CD8-positive, alpha-beta memory T cell (primary cell): ENCODE measurements at regions not wholly inside any gene's neighbourhood (a gene's known extent, or its start where the extent isn't known, plus 50 kb on each side); places are given as distances from the start of the nearest gene placed in this dataset.
A peak's percentile ranks its signal among the peaks of the same experiment; 100 is the strongest.

Experiments
- CTCF ChIA-PET: fragments of 350-600 bp; sonication (Branson Sonifier 250); formaldehyde crosslinking; loops from one replicate; lab custom pipeline; 2021; ENCODE audit warnings: antibody characterized with exemption; lab: Charles Lee
- POLR2A ChIA-PET: fragments of 350-600 bp; sonication (Branson Sonifier 250); formaldehyde crosslinking; loops from one replicate; lab custom pipeline; 2021; ENCODE audit warnings: antibody characterized with exemption; lab: Charles Lee
- DNase-seq, 5 donors: peaks; one replicate each; pipeline versions ENCODE4 v3.0.0 to v3.0.0-alpha.2; 2020 to 2022; ENCODE audit warnings: mixed read lengths in 1 of 5
- H3K27ac ChIP-seq: one replicate; pipeline ENCODE4 v1.7.0; 2013; ENCODE audit warnings: low read depth, mild to moderate bottlenecking, low read length, moderate library complexity
- H3K27me3 ChIP-seq: 2 replicates; pipeline ENCODE4 v1.7.0; 2013; ENCODE audit warnings: low read length, mild to moderate bottlenecking; ENCODE audit not compliant: insufficient read depth, poor library complexity, severe bottlenecking
- H3K36me3 ChIP-seq: 2 replicates; pipeline ENCODE4 v1.7.0; 2013; ENCODE audit warnings: mild to moderate bottlenecking, low read length, moderate library complexity; ENCODE audit not compliant: insufficient read depth
- H3K4me1 ChIP-seq: 2 replicates; pipeline ENCODE4 v1.7.0; 2013; ENCODE audit warnings: mild to moderate bottlenecking, low read length, moderate library complexity; ENCODE audit not compliant: insufficient read depth
- H3K4me3 ChIP-seq: 2 replicates; pipeline ENCODE4 v1.7.0; 2013; ENCODE audit warnings: mild to moderate bottlenecking, low read length
- H3K9me3 ChIP-seq: 2 replicates; pipeline ENCODE4 v1.7.0; 2013; ENCODE audit warnings: mild to moderate bottlenecking, low read length
- H3K27ac Mint-ChIP-seq, 8 donors: one replicate each; pipeline ENCODE4 v1.8.0; 2020 to 2021; ENCODE audit warnings: mixed read lengths in 8 of 8, mild to moderate bottlenecking in 6 of 8, inconsistent platforms in 3 of 8, moderate library complexity in 3 of 8
- H3K27me3 Mint-ChIP-seq, 2 donors: one replicate each; pipeline ENCODE4 v1.8.0; 2020 to 2021; ENCODE audit warnings: mixed read lengths in 2 of 2, mild to moderate bottlenecking in 1 of 2, moderate library complexity in 1 of 2
- H3K36me3 Mint-ChIP-seq, 3 donors: one replicate each; pipeline ENCODE4 v1.8.0; 2020 to 2021; ENCODE audit warnings: mixed read lengths in 3 of 3, inconsistent platforms in 1 of 3, mild to moderate bottlenecking in 1 of 3
- H3K4me1 Mint-ChIP-seq, 3 donors: one replicate each; pipeline ENCODE4 v1.8.0; 2020 to 2021; ENCODE audit warnings: mixed read lengths in 3 of 3, inconsistent platforms in 1 of 3, mild to moderate bottlenecking in 1 of 3
- H3K4me3 Mint-ChIP-seq, 7 donors: one replicate each; pipeline ENCODE4 v1.8.0; 2020 to 2021; ENCODE audit warnings: mixed read lengths in 7 of 7, mild to moderate bottlenecking in 6 of 7, moderate library complexity in 4 of 7, inconsistent platforms in 2 of 7
- H3K9me3 Mint-ChIP-seq, 5 donors: one replicate each; pipeline ENCODE4 v1.8.0; 2020 to 2022; ENCODE audit warnings: mixed read lengths in 5 of 5, mild to moderate bottlenecking in 3 of 5, moderate library complexity in 2 of 5, inconsistent platforms in 1 of 5

GRCh38 chr5:145441228-145441627 lies 393.9 kb downstream of the PRELID2 start:
- ChIA-PET CTCF (no interaction called here), POLR2A (no interaction called here)
- H3K4me1 Mint-ChIP-seq, result no peaks in the 10 kb centered on the region
- H3K27me3 ChIP-seq, result no peaks in the 10 kb centered on the region
- H3K4me3 Mint-ChIP-seq, result no peak overlapping the region
- no peaks in the 10 kb centered on the region for H3K27me3 Mint-ChIP-seq
- peaks cover 8 to 15% (median 14%) of the 10 kb centered on the region in 5 donors for H3K9me3 Mint-ChIP-seq
- no peaks in the 10 kb centered on the region for H3K9me3 ChIP-seq
- no peak overlapping the region for H3K27ac Mint-ChIP-seq
- no peaks in the 10 kb centered on the region for H3K36me3 ChIP-seq
- H3K4me1 ChIP-seq, result no peaks in the 10 kb centered on the region
- H3K4me3 ChIP-seq, result no peak overlapping the region
- no peak overlapping the region for H3K27ac ChIP-seq
- H3K36me3 Mint-ChIP-seq, result no peaks in the 10 kb centered on the region
- DNase-seq, result no peak

GRCh38 chr5:145437627-145438026 lies 397.5 kb downstream of the PRELID2 start:
- POLR2A ChIA-PET, result no interaction called here
- Mint-ChIP-seq H3K36me3 (no peaks in the 10 kb centered on the region), H3K27ac (no peak overlapping the region)

DNA sequence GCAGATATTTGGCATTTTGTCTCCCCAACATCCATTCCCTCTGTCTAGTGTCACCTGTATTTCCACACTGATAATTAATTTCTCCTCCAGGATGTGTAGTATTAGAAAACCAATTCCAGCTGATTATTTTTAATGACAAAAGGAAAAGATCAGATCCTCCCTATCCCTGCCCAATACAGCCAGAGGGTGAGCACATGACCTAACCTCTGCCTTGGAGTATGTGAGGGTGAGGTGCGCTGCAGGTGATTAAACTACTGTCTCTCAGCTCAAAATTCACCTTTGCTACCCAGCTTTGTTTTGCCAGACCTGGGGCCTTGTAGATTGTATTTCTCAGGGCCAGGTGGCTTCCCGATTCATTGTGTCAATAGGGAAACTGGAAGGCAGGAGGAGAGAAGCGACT lies 402.1 kb downstream of the PRELID2 start:
- no peak for DNase-seq
- ChIA-PET CTCF (no interaction called here), POLR2A (no interaction called here)
- H3K27me3 Mint-ChIP-seq, result no peaks in the 10 kb centered on the region
- no peak overlapping the region for H3K4me3 Mint-ChIP-seq
- H3K9me3 Mint-ChIP-seq, result peaks cover 3 to 15% (median 4%) of the 10 kb centered on the region in 5 donors
- Histone ChIP-seq H3K27me3 (no peaks in the 10 kb centered on the region), H3K27ac (no peak overlapping the region), H3K36me3 (no peaks in the 10 kb centered on the region), H3K4me1 (no peaks in the 10 kb centered on the region), H3K4me3 (no peak overlapping the region), H3K9me3 (no peaks in the 10 kb centered on the region)
- no peak overlapping the region for H3K27ac Mint-ChIP-seq
- no peaks in the 10 kb centered on the region for H3K4me1 Mint-ChIP-seq
- H3K36me3 Mint-ChIP-seq, result no peaks in the 10 kb centered on the region

More at GRCh38 chr5:145437627-145438026, 397.5 kb downstream of the PRELID2 start:
- no peak overlapping the region for H3K4me3 Mint-ChIP-seq
- no peak overlapping the region for H3K4me3 ChIP-seq
- no peaks in the 10 kb centered on the region for H3K4me1 Mint-ChIP-seq
- peaks cover 5 to 20% (median 10%) of the 10 kb centered on the region in 5 donors for H3K9me3 Mint-ChIP-seq
- no peaks in the 10 kb centered on the region for H3K36me3 ChIP-seq
- no peaks in the 10 kb centered on the region for H3K4me1 ChIP-seq
- DNase-seq, result no peak
- H3K9me3 ChIP-seq, result no peaks in the 10 kb centered on the region
- H3K27ac ChIP-seq, result no peak overlapping the region
- CTCF ChIA-PET, result no interaction called here
- no peaks in the 10 kb centered on the region for H3K27me3 ChIP-seq
- H3K27me3 Mint-ChIP-seq, result no peaks in the 10 kb centered on the region

DNA sequence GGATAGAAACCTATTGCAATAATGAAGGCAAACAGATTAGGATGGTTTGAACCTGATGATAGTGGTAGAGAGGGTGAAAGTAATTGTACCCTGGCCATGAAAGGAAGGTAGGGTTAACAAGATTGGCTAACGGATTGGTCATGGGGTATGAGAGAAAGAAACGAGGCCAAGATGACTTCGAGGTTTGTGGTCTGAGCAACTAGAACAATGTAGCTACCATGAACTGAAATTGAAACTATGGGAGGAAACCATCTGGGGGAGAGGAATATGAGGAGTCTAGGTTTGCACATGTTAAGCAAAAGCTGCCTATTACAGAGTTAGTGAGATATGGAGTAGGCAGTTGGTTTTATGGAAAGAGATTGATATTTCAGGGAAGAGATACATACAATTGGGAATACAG lies 406.0 kb downstream of the PRELID2 start:
- DNase-seq, result no peak
- no peaks in the 10 kb centered on the region for H3K27me3 Mint-ChIP-seq
- ChIA-PET CTCF (no interaction called here), POLR2A (no interaction called here)
- H3K4me3 Mint-ChIP-seq, result no peak overlapping the region
- Histone ChIP-seq H3K9me3 (no peaks in the 10 kb centered on the region), H3K36me3 (no peaks in the 10 kb centered on the region), H3K27me3 (no peaks in the 10 kb centered on the region), H3K4me3 (no peak overlapping the region), H3K27ac (no peak overlapping the region), H3K4me1 (no peaks in the 10 kb centered on the region)
- H3K4me1 Mint-ChIP-seq, result no peaks in the 10 kb centered on the region
- no peaks in the 10 kb centered on the region for H3K36me3 Mint-ChIP-seq
- H3K27ac Mint-ChIP-seq, result no peak overlapping the region
- peaks cover 2 to 20% (median 10%) of the 10 kb centered on the region in 5 donors for H3K9me3 Mint-ChIP-seq

DNA sequence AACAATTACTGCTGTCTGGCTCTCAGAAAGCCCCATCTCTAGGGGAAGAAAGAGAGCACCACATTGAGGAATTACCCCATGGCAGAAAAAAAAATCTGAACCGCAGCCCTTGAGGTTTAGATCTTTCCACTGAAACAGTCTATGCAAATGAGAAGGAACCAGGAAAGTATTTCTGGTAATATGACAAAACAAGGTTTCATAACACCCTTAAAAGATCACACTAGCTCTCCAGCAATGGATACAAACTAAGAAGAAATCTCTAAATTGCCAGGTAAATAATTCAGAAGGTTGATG lies 427.1 kb downstream of the PRELID2 start:
- Mint-ChIP-seq H3K4me1 (no peaks in the 10 kb centered on the region), H3K4me3 (no peak overlapping the region)

DNA sequence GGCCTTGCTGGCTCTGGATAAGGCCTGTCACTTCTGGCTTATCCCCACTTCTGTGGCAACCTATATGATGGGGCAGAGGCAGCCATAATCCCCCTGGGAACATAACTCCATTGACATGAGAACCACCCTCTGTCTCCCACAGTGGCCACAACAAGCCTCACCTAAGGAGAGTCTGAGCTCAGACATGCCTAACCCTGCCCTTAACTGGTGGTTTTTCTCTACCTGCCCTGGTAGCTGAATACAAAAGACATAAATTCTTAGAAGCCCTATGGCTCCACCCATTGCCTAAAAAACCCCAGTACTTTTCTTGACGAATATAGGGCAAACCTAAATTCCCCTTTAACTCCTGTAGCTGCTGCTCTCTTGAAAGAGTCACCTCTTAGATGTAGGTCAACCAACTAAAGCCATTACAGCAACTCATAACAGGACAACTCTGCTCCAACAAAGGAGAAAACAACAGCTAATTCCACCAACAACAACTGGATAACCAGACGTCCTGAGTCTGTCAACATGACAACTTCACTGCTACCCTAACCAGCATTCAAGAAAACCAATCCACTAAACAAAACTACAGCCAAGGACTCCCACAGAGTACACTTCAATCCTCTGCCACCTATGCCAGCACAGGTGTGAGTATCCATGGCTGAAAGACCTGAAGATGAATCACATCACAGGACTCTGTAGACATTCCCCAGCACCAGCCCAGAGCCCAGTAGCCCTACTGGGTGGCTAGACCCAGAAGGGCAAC lies 427.7 kb downstream of the PRELID2 start:
- Histone ChIP-seq H3K36me3 (no peaks in the 10 kb centered on the region), H3K9me3 (no peaks in the 10 kb centered on the region), H3K4me1 (no peaks in the 10 kb centered on the region), H3K27ac (no peak overlapping the region), H3K27me3 (no peaks in the 10 kb centered on the region), H3K4me3 (no peak overlapping the region)
- no peaks in the 10 kb centered on the region for H3K27me3 Mint-ChIP-seq
- POLR2A ChIA-PET, result no interaction called here
- no peaks in the 10 kb centered on the region for H3K36me3 Mint-ChIP-seq
- DNase-seq, result no peak
- peaks cover 17 to 40% (median 20%) of the 10 kb centered on the region in 5 donors for H3K9me3 Mint-ChIP-seq
- no peak overlapping the region for H3K4me3 Mint-ChIP-seq
- CTCF ChIA-PET, result no interaction called here
- no peaks in the 10 kb centered on the region for H3K4me1 Mint-ChIP-seq
- H3K27ac Mint-ChIP-seq, result no peak overlapping the region

More for the DNA sequence above, 427.1 kb downstream of the PRELID2 start:
- H3K27me3 ChIP-seq, result no peaks in the 10 kb centered on the region
- no peak overlapping the region for H3K27ac ChIP-seq
- Mint-ChIP-seq H3K9me3 (peaks cover 17 to 40% (median 22%) of the 10 kb centered on the region in 5 donors), H3K27me3 (no peaks in the 10 kb centered on the region), H3K27ac (no peak overlapping the region), H3K36me3 (no peaks in the 10 kb centered on the region)
- H3K4me3 ChIP-seq, result no peak overlapping the region
- H3K9me3 ChIP-seq, result no peaks in the 10 kb centered on the region
- ChIA-PET CTCF (no interaction called here), POLR2A (no interaction called here)
- no peaks in the 10 kb centered on the region for H3K36me3 ChIP-seq
- no peak for DNase-seq
- no peaks in the 10 kb centered on the region for H3K4me1 ChIP-seq

GRCh38 chr5:145403992-145404391 lies 431.1 kb downstream of the PRELID2 start:
- no peak overlapping the region for H3K4me3 Mint-ChIP-seq
- ChIA-PET CTCF (no interaction called here), POLR2A (no interaction called here)
- no peak for DNase-seq
- Histone ChIP-seq H3K4me3 (no peak overlapping the region), H3K36me3 (no peaks in the 10 kb centered on the region), H3K4me1 (no peaks in the 10 kb centered on the region), H3K27ac (no peak overlapping the region), H3K9me3 (no peaks in the 10 kb centered on the region), H3K27me3 (no peaks in the 10 kb centered on the region)
- no peaks in the 10 kb centered on the region for H3K4me1 Mint-ChIP-seq
- no peaks in the 10 kb centered on the region for H3K36me3 Mint-ChIP-seq
- H3K9me3 Mint-ChIP-seq, result peaks cover 2 to 31% (median 11%) of the 10 kb centered on the region in 5 donors
- H3K27me3 Mint-ChIP-seq, result no peaks in the 10 kb centered on the region
- peak overlapping the region in 1 of 8 donors; percentile 38 for H3K27ac Mint-ChIP-seq

GRCh38 chr5:145396888-145397287 lies 438.3 kb downstream of the PRELID2 start:
- Histone ChIP-seq H3K4me1 (no peaks in the 10 kb centered on the region), H3K27me3 (no peaks in the 10 kb centered on the region), H3K27ac (no peak overlapping the region), H3K36me3 (no peaks in the 10 kb centered on the region), H3K9me3 (no peaks in the 10 kb centered on the region), H3K4me3 (no peak overlapping the region)
- H3K4me1 Mint-ChIP-seq, result no peaks in the 10 kb centered on the region
- CTCF ChIA-PET, result no interaction called here
- no peaks in the 10 kb centered on the region for H3K36me3 Mint-ChIP-seq
- H3K27ac Mint-ChIP-seq, result no peak overlapping the region
- no peaks in the 10 kb centered on the region for H3K27me3 Mint-ChIP-seq
- POLR2A ChIA-PET, result no interaction called here
- no peak for DNase-seq
- no peak overlapping the region for H3K4me3 Mint-ChIP-seq
- peaks cover 0 to 13% (median 6%) of the 10 kb centered on the region in 5 donors for H3K9me3 Mint-ChIP-seq
